Tibial nerve (tissue), 4 donors: ENCODE measurements at regions not wholly inside any gene's neighbourhood (a gene's known extent, or its start where the extent isn't known, plus 50 kb on each side); places are given as distances from the start of the nearest gene placed in this dataset.

Experiments used
- EP300 ChIP-seq, 2 donors: sonication (generic); formaldehyde crosslinking; IDR thresholded peaks; one replicate each; pipeline ENCODE4 v1.6.1; 2017; ENCODE audit warnings: antibody characterized with exemption in 2 of 2, mild to moderate bottlenecking in 1 of 2
- POLR2A ChIP-seq, 2 donors: fragments of 450-650 bp; IDR thresholded peaks; one replicate each; pipeline ENCODE4 v1.6.1; 2017; ENCODE audit warnings: antibody characterized with exemption in 2 of 2, mild to moderate bottlenecking in 2 of 2, moderate library complexity in 2 of 2
- TF ChIP-seq, protein P1 (sequence below), 5 experiments: fragments of 200-600 bp in 3 of 5; fragments of 450-650 bp in 2 of 5; sonication (generic) in 3 of 5; IDR thresholded peaks; one replicate each; pipeline ENCODE4 v1.5.1; 2016 to 2019; ENCODE audit warnings: antibody characterized with exemption in 5 of 5, mild to moderate bottlenecking in 3 of 5, moderate library complexity in 2 of 5

DNA sequence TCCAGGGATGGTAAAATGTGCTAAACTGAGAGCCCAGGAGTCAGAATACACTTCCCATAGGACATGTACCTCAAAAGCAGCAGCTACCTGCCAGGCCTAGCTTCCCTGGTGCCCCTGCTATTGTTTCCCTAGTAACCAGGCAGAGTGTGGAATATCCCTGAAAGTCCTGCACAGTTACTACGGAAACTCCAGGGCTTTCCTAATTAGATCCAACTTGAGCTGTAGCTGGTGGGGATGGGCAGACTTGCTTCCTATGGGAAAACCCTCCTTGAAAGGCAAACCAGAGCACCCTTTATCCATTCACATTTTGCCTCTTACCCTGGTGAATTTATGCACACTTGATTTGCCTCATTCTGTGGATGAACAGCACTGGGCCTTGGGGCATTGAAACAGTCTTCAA is 559.9 kb upstream of the PBX1 start:
- TF ChIP-seq, protein P1, sequence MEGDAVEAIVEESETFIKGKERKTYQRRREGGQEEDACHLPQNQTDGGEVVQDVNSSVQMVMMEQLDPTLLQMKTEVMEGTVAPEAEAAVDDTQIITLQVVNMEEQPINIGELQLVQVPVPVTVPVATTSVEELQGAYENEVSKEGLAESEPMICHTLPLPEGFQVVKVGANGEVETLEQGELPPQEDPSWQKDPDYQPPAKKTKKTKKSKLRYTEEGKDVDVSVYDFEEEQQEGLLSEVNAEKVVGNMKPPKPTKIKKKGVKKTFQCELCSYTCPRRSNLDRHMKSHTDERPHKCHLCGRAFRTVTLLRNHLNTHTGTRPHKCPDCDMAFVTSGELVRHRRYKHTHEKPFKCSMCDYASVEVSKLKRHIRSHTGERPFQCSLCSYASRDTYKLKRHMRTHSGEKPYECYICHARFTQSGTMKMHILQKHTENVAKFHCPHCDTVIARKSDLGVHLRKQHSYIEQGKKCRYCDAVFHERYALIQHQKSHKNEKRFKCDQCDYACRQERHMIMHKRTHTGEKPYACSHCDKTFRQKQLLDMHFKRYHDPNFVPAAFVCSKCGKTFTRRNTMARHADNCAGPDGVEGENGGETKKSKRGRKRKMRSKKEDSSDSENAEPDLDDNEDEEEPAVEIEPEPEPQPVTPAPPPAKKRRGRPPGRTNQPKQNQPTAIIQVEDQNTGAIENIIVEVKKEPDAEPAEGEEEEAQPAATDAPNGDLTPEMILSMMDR (IDR thresholded peaks at IDR 0.05) = no peak
- TF ChIP-seq POLR2A (IDR thresholded peaks at IDR 0.05) (no peak), EP300 (IDR thresholded peaks at IDR 0.05) (no peak)
